ENCODE measurements at regions not wholly inside any gene's neighbourhood (a gene's known extent, or its start where the extent isn't known, plus 50 kb on each side); places are given as distances from the start of the nearest gene placed in this dataset.

DNA sequence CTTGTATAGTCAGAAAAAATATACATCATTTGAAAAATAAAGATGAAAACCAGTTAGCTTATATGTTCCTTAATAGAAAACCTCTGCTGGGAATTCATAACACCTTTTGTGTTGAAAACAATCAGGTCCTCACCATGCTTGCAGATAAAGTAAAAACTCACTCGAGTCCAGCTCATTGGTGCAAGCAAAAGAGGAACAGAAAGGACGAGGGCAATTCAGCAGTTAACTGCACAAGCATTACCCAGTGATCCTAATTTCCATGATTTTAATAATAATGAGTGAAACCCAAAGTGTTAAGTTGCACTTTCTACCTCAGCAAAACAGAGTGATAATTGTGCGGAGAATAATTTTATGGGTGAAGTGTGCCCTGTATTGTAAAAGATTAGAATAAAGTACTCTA is 839.9 kb downstream of the BCL11A start:
- no peak for DNase-seq

DNA sequence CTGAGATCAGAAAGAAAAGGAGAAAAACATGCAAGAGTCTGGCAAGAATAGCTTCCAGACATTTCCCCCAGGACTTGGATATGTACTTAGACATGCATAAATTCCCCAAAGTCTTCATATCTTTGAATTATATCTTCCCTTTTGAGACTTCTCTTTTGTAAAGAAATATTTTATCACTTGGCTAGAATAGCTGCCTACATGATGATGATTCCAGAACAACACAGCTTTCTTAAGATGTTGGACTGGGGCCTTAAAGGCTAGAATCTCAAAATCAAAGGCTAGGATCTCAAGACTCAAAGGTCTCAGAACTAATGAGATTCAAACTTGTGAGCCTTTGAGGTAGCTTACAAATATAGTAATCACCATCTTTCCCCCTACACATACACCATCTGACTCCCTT is 842.3 kb downstream of the BCL11A start:
- no peak for DNase-seq

DNA sequence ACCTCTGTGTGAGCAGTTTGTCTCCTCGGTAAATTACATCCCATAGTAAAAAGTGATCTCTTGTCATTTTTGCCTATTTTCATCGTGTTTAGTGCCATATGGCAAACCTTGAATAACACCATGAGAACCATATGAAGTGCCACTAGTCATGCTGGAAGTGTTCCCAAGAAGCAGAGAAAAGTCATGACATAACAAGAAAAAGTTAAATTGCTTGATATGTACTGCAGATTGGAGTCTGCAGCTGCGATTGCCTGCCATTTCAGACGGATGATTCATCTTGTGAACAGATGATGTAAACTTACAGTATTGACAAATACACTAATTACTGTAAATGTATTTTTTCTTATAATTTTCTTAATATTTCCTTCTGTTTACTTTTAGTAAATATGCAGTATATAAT is 846.7 kb downstream of the BCL11A start:
- no peak for DNase-seq

DNA sequence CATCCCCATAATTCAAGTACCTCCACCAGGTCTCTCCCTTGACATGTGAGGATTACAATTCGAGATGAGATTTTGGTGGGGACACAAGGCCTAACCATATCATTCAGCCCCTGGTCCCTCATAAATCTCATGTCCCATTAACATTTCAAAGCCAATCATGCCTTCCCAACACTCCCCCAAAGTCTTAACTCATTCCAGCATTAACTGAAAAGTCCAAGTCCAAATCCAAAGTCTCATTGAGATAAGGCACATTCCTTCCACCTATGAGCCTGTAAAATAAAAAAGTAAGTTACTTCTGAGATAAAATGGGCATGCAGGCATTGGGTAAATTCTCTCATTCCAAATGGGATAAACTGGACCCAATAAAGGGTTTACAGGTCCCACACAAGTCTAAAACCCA is 849.7 kb downstream of the BCL11A start:
- DNase-seq = no peak

DNA sequence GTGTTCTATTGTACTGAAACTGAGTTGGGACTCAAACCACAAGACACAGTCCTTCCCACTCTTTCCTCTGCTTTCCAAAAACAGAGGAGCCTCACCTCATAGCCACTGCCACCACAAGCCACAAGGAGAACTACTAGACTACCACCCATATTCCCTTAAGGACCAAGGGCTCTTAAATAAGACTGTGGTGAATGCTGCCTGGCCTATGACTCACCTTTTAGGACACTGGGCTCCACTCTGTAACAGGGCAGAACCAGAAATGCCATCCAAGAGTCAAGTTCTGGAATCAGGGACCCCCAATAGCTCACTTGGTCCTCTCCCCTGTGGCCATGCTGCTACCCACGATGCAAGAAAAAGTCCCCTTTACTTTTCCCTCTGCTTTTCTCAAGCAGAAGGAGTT is 851.4 kb downstream of the BCL11A start:
- DNase-seq = no peak

DNA sequence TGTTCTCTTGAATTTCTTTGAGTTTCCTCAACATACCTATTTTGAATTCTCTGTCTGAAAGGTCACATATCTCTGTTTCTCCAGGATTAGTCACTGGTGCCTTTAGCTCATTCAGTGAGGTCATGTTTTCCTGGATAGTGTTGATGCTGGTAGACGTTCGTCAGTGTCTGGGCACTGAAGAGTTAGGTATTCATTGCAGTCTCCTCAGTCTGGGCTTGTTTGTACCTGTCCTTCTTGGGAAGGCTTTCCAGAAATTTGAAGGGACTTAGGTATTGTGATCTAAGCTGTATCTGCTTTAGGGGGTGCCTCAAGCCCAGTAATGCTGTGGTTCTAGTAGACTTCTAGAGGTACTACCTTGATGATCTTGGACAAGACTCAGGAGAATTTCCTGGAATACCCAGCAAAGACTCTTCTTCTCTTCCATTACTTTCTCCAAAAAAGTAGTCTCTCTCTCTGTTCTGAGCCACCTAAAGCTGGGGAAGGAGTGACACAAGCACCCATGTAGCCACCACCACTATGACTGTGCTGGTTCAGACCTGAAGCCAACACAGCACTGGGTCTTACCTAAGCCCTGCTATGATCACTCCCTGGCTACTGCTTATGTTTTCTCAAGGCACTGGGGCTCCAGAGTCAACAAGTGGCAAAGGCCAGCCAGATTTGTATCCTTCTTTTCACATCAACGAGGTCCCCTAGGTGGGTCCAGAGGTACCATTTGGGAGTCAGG is 852.0 kb downstream of the BCL11A start:
- DNase-seq = no peak

DNA sequence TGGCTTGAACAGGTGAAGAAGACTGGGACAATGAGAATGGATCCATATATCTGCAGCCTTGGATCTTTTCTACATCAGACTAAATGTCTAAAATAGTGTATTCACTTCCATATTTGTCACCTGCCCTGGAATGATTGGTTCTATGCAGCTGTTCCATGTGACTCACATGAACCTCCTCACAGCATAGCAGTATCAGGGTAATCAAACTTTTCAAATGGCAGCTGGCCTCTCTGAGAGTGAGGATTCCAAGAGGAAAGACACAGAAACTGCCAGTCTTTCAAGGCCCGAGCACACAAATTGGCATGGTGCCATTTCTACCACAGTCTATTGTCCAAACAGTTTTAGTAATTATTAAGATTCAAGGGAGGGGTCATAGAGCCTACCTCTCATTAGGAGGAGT is 859.3 kb downstream of the BCL11A start:
- DNase-seq = no peak

DNA sequence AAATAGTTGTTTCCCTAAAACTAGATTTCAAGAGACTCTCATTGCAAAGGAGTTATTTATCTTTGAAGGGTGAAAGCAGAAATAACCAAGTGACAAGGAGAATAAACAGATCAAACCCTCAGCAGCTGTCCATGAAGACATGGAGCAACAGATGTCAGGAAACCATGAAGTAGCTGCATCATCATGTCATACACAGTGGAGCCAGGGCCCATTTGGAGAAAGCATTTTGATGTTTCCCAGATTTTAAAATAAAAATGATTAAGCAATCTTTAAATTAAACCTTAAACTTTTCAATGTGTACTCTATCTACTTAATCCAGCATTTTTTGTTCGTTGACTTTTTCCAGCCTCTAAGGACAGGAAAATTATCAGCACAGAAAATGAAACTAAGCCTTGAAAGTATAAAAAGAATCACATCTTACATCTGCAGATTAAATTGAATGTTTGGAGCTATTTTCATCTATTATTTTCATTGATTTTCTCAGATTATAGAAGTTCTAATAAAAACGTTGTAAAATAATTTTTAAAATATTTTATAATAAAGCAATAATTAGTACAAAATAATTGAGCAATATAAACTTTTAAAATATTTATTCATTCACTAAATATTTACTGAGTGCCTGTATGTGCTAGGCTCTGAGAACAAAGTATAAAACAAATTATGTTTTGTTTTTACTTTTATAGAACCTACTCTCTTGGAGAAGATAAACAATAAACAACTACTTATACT is 860.1 kb downstream of the BCL11A start:
- DNase-seq = no peak

DNA sequence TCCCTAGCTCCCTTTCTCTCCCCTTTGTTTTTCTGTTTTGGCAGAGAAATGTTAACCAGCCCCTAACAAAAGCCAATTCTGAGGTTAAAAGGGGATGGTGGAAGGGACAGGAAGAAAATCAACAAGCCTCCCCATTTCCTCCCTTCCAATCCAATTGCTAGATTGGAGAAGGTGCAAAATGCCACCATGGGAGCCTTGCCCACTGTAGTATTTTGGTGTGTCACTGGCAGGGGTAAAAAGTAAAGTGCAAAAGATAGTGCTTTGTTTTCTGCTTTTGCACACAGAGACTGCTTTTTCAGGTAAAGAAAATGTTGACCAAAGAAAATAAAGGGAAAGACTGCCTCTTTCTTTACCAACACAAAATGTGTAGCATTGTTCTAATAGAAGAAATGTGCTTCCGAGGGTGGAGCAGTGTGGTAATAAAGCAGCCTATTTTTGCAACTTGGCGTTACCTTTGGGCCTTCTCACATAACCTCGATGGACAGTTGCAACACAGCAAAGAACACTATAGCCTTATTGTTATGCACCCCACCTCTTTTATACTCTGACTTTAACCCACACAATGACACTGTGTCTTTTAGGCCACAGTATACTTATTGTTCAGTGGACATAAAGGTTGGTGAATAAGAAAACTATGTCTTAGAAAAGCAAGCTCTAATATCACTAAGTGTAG is 861.8 kb downstream of the BCL11A start:
- no peak for DNase-seq

DNA sequence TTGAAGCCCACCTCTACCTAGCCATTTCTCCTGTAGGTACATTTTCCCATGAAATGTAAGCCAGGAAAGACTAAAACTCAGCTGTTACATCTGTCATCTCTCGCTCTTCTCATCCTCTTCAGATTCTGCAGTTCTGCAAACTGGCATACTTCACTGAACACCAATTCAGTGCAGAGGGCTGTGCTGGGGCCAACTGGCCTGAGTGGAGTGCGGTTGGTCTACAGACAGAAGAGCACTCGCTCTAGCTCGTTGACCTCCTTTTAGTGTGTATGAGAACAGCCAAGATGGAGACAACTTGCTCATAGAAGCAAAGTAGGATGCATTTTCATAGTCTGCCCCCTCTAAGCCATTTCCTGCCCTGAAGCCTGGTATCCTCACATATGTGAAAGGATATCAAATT is 862.6 kb downstream of the BCL11A start:
- DNase-seq = no peak

DNA sequence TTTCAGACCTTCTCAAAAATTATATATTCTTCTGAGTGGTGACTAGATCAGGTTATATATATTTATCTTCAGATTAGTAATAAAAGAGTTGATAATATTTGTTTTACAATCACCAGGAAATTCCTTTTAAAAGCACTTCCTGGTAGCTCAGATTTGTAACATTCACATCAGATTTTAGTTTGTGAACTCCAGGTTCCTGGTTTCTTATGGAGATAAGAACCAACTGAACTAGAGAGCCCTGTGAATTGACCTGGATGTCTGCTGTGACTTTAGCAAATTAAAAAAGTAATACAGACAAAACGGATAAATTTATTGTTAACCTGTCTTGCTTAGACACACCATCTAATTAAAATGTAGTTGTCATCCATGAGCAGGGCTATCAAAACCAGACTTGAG is 868.7 kb downstream of the BCL11A start:
- DNase-seq = no peak

DNA sequence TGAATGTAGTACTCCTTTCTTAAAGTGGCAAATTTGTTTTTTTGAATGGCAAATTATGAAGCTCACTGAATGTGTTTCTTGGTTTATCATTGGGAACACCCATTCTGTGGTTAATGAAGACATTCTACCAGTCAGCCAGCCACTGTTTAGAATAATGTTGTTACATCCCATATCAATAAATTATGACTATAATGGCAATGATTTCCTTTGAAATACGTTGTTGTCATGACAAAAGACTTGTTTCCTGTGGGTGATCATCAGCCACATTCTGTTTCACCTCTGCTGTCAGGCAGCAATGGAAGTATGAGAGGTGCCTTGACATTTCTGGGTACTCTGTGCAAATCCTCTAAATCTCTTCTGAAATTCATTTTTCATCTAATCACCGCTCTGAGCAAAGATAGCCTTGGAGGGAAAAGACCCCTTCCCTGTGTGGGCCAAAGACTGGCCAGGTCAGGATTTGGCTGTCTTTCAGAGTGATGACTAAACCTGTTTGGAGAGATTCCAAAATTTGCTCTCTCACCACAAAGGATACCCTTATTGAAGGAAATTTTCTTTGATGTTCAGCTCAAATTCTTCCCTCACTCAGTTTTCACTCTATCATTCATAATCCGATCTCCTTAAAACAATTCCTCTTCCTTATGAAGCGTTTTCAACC is 869.2 kb downstream of the BCL11A start:
- DNase-seq = no peak

DNA sequence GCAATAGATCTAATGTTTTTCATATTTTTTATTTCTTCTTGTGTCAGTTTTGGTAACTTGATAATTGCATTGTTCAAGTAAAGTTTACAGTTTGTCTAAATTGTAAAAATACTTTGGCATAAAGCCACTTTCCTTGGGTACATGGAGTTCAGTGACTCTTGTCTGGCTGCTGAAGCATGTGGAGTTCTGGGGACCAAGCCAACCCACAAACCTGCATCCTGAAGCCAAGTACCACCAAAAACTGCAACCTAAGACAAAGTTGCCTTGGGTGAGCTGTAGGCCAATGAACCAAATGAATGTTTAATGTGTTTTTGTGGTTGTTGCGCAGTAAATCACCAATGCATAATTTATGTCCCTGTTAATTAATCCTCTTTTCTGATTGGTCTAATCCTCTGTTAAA is 872.6 kb downstream of the BCL11A start:
- no peak for DNase-seq

DNA sequence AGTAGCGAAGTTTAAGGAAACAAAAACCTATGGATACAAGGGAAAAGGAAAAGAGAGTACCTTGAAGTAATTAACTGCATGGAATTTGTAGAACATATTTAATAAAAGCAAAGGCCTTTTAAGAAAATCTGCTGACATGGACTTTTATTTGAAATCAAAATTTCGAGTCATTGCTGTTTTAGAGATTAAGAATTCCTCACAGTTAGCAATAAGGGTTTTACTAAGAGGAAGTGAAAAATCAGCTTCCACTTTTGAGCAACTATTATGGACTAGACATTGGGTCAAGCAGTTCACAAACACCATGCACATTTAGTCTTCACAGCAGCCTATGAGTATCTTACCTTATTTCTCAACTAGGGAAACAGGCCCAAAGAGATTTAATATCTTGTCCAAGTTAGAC is 876.3 kb downstream of the BCL11A start:
- DNase-seq = no peak

DNA sequence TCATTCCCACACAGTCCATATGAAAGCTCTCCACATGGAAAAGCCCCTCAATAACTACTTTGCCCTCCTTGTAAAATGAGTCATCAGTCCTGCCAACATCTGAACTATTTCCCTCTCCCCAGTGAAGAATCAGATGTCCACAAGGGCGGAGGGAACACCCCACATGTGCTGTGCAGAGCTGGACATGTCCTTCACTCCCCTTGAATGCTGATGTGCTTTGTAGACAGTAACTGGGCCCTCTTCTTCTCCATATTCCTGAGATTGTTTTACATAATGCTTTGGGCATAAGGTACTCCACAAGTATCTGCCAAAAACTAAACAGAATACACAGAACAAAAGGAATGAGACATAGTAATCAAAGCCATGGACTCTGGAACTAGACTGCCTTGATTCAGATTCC is 879.4 kb downstream of the BCL11A start:
- DNase-seq = no peak

DNA sequence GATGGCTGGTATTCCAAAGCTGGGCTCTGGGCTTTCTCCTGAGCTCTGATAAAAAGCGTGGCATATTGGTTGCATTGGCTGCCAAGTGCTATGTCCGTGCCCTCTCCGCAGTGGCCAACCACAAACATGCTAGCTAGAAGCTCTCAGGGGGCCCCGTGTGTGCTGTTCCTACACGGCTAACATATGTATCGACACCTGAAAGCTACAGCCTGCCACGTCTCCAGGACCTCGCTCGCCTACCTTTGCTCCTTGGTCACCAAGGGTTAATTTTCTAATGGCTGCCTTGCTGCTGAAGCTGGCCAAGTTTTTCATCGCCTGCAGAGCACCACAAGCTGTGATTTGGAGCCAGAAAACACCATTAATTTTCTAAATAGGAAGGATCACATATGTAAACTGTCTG is 888.4 kb downstream of the BCL11A start:
- no peak for DNase-seq

DNA sequence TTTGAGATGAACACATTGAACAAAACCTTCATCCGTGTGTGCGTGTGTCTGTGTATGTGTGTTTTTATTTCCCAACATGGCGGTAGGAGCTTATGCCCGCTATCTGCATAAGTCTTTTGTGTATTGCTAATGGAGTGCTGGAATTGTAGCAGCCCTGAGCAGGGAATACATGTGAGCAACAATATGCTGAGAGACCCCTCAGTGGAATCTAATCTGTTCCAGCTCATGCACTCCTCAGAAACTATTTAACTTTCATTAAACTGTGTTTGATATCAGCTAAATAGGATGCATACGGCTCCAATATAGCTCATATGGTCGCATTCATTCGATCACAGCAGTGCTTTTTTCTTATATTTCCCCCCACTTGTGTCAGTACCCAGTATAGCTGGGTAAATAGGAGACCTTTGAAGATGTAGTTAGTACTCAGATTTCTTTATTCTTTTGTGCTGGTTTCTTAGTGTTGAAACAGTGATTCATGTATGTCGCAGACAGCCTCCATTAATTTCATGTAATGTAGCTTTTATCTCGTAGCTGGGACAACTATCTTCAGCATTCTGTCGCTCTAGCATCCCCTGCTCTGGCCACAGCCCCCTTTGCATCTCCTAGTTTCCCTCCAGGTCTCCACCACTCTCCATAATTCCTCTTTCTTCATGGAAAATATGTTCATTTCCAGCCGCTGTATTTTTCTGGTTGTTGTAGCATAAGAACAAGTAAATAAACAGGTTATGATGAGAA is 891.2 kb downstream of the BCL11A start:
- DNase-seq = no peak

DNA sequence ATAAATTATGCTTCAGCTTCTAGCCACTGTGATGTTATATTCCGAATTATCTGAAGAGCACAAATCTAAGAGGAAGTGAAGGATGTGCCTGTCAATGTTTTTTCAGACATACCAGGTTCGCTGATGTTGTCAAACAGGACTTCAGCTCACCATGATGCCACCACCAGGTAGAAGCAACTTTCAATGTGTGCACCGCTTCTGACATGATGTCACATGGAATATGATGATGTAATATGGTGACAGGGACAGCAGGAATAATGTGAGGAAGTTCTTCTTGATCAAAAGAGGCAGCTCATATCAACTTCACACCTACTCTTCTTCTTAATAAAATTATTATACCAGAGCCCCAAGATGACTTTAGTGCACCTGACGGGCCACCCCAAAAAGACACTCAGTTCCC is 893.2 kb downstream of the BCL11A start:
- DNase-seq = no peak

DNA sequence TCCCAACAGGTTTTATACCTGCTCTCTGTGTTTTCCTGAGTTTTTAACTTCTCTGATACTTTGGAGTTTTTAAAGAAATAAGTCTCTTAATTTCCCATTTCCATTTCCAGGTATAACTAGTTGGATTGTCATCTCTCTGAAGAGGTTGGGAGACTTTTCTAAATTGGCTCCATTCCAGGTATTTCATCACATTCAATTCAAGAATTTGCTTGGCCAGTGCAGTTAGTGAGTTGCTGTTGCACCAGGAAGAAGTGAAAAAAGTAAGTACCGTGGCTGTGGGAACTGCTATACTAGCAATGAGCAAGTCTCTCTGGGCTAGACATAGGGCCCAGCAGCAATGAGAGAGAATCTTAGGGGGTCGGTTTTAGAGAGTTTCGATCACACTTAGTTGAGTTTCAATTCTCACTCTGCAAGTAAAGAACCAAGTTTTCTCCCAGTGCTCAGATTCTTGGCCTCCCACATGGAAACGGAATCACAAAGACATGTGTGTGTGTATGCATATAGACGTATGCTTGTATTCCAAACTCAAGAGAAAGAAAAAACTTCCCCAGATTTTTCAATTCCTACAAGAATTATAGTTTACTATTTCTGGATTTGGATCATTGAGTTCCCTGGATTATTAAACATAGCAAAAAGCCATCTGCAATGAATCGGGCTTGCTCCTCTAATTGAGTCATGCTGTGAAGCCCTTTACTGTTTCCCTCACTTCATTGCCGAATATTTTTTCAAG is 894.4 kb downstream of the BCL11A start:
- no peak for DNase-seq

DNA sequence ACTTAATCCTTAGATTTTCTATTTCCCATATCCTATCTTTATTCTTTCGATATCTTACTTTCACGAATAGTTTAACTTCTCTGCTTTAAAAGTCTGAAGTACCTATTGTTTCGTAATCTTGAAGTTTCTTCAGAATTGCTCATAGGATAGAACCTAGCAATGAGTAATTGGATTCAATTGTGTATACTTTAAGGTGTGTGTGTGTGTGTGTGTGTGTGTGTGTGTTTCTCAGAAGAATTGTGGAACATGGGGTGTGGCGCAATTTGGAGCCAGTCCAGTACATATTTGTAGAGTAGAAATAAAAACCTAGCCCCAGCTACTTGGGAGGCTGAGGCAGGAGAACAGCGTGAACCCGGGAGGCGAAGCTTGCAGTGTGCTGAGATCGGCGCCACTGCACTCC is 897.6 kb downstream of the BCL11A start:
- DNase-seq = no peak

DNA sequence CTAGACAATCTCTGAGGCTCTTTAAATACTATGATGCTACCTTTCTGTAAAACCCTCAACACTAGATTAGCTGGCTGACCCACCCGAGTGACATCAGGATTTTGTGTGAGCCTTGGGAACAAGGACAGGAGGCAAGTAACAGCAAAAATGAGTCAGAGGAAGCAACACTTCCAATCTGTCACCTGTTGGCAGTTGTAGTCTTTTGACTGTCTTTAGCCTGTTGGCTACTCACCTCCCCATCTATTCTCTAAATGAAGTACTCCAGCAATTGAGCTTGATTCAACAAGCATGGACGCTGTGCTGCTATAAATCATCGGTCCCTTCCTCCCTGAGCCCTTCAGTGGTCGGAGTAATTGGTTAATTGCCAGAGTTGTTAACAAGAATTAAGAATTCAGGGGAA is 898.7 kb downstream of the BCL11A start:
- no peak for DNase-seq

DNA sequence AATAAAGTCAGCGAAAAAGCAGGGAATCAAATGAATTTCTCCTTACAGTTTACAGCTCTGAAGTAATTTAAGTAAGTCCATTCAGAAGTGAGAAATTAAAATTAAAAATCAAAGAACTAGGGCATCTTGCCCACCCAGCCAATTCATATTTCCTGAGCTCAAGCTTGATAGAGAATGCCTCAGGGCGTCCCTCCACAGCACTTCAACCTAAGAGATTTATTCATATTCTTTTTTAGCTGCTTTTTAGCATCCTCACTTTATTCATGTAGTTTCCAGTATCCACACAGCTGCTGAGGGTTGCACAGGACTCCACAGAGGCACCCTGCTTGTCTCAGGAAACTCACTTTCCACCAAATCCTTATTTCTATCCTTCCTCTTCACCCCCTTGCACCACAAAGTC is 900.3 kb downstream of the BCL11A start:
- DNase-seq = no peak

Data from fibroblast of skin of back (primary cell).